ENCODE measurements at regions not wholly inside any gene's neighbourhood (a gene's known extent, or its start where the extent isn't known, plus 50 kb on each side); places are given as distances from the start of the nearest gene placed in this dataset.

DNA sequence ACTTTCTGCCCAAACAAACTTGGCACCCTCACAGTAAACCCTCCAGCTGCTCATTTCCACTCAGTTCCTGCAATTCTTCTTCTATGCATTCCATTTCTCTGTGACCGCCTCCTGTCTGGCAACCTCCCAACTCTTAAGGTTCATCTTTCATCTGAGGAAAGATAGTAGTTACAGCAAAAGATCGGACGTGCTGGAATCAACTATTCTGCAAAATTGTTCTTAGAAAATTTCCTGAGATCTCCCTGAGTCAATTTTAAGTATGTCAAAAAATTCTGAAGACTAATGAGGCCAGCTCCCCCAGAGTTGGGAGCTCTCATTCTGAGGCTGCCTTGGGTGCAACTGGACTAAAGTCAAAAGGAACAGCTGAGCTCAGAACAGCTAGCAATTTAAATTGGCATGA, 1026.0 kb downstream of the ADGRL3 start:
- Mint-ChIP-seq H3K27ac (no peak overlapping the region), H3K4me3 (no peak overlapping the region), H3K36me3 (no peaks in the 10 kb centered on the region), H3K27me3 (peaks cover 6% of the 10 kb centered on the region), H3K9me3 (no peaks in the 10 kb centered on the region), H3K4me1 (ENCODE audit: unreplicated experiment) (peaks cover 5% of the 10 kb centered on the region)
- no peak for DNase-seq (ENCODE audit: extremely low spot score, unreplicated experiment)
- TF ChIP-seq CTCF (conservative IDR thresholded peaks at IDR 0.05) = no peak

- H3K9me3 Mint-ChIP-seq = no peaks in the 10 kb centered on the region
- no peak overlapping the region for H3K4me3 Mint-ChIP-seq
- H3K27ac Mint-ChIP-seq = no peak overlapping the region
- no peaks in the 10 kb centered on the region for H3K36me3 Mint-ChIP-seq
- H3K4me1 Mint-ChIP-seq (ENCODE audit: unreplicated experiment) = peaks cover 15% of the 10 kb centered on the region
- DNase-seq (ENCODE audit: extremely low spot score, unreplicated experiment) = no peak
- no peak for TF ChIP-seq CTCF (conservative IDR thresholded peaks at IDR 0.05)
- peaks cover 14% of the 10 kb centered on the region for H3K27me3 Mint-ChIP-seq
These were observed 1022.0 kb downstream of the ADGRL3 start for GRCh38 chr4:62222121-62222520.

- H3K27me3 Mint-ChIP-seq = peaks cover 4% of the 10 kb centered on the region
- DNase-seq (ENCODE audit: extremely low spot score, unreplicated experiment) = no peak
- no peaks in the 10 kb centered on the region for H3K9me3 Mint-ChIP-seq
- H3K36me3 Mint-ChIP-seq = no peaks in the 10 kb centered on the region
- no peak overlapping the region for H3K27ac Mint-ChIP-seq
- H3K4me1 Mint-ChIP-seq (ENCODE audit: unreplicated experiment) = peaks cover 4% of the 10 kb centered on the region
- TF ChIP-seq CTCF (conservative IDR thresholded peaks at IDR 0.05) = no peak
- H3K4me3 Mint-ChIP-seq = no peak overlapping the region
These were observed 1010.4 kb downstream of the ADGRL3 start for GRCh38 chr4:62210486-62210885.

GRCh38 chr4:62209757-62210485, 1009.8 kb downstream of the ADGRL3 start:
- no peak for TF ChIP-seq CTCF (conservative IDR thresholded peaks at IDR 0.05)
- no peak for DNase-seq (ENCODE audit: extremely low spot score, unreplicated experiment)
- H3K4me3 Mint-ChIP-seq = no peak overlapping the region
- no peaks in the 10 kb centered on the region for H3K36me3 Mint-ChIP-seq
- no peaks in the 10 kb centered on the region for H3K9me3 Mint-ChIP-seq
- peaks cover 4% of the 10 kb centered on the region for H3K27me3 Mint-ChIP-seq
- peaks cover 4% of the 10 kb centered on the region for H3K4me1 Mint-ChIP-seq (ENCODE audit: unreplicated experiment)
- H3K27ac Mint-ChIP-seq = no peak overlapping the region

DNA sequence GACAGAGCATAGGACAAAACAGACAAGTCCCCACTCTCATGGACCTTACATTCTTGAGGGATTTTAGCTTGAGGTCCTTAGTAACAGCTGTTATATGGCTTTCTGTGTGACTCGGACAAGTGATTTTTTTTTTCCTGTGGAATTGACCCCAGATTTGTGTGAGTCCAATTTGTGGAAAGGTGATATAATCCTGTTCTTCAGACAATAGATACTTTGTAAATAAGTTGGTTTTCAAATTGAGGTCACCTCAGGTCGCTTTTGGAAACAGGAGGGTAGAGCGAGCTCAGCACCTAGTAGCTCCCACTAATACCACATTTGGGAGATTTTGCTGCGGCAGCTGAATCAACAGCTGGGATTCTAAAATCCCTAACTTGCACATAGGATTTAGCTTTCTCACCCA, 1008.8 kb downstream of the ADGRL3 start:
- Mint-ChIP-seq H3K36me3 (no peaks in the 10 kb centered on the region), H3K27ac (no peak overlapping the region), H3K9me3 (no peaks in the 10 kb centered on the region), H3K4me3 (no peak overlapping the region), H3K27me3 (peaks cover 4% of the 10 kb centered on the region), H3K4me1 (ENCODE audit: unreplicated experiment) (peaks cover 4% of the 10 kb centered on the region)
- no peak for TF ChIP-seq CTCF (conservative IDR thresholded peaks at IDR 0.05)
- no peak for DNase-seq (ENCODE audit: extremely low spot score, unreplicated experiment)
